ENCODE measurements at regions not wholly inside any gene's neighbourhood (a gene's known extent, or its start where the extent isn't known, plus 50 kb on each side); places are given as distances from the start of the nearest gene placed in this dataset.
"Not testable (repeated sequence)": the region's sequence is repeated elsewhere in the genome, so short reads cannot be mapped to it uniquely, and the experiment has no call there.

DNA sequence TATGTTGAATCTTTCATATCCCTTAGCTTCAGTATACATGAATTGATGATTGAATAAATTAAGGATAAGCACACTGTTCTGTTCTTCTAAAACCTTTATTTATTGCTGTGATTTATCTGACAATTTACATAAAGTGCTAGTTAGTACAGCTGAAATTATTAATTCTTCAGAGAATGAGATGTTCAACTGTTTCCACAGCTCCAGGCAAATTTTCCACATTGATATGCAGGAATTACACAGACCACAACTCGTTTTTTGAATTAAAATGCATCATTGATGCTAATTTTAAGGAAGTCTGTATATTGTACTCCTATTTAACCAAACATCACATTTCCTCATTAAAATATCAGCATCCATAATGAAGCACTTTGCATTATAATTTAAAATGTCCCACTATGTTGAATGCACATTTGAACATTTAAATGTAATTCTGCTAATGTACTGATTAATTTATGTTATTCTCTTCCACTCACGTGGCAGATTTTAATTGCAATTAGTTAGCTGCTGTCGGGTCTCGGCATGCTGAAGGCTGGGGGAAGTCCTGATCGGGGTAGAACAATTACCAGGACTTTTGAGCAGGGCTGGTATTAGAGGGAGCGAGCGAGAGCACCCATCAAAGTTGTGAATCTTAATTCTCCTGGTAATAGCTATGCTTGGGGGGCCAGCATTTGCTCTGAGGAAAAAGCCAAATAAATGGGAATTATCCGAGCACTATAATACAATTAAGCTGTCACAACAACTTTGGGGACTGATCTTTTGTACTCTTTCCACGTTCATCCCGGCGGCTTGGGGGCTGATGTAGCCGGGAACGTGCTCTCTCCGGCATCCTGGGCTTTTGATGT is 136.7 kb upstream of the TMTC4 start:
- no peak for DNase-seq (ENCODE audit: low spot score)

DNA sequence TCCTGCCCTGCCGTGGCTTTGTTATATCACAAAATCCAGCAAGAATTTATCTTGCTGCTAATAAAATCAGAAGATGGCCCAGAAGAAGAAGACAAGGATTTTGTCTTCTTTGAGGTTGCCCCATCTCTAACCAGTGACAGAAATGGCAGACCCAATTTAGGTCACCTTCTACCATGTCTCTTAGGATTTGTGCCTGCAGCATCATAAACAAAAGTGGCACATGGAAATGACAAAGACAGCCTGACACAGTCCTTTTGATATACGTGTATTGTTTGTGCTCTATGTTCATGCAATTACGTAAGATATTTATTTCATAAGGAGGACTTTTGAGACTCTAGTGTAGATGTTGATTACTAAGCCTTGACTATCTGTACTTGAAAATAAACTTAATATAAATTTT is 135.9 kb upstream of the TMTC4 start:
- DNase-seq (ENCODE audit: low spot score), result no peak

DNA sequence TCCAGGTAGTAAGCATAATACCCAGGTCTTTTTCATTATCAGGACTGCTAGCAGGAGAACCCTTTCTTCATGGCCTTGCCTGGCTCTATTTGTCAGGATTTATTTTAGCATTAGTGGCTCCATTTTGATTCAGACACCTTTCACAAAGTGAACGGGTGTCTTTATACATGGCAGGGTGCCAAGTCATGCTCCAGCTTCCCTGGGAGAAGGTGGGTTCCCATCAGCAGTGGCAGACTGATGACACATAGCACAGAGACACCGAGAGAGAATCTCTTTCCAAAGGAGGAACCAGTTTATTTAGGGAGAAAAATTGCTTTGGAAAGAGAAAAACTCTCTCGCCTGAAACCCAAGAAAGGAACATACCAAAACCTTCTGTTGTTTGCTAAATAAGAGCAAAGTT is 135.3 kb upstream of the TMTC4 start:
- DNase-seq (ENCODE audit: low spot score), result no peak

DNA sequence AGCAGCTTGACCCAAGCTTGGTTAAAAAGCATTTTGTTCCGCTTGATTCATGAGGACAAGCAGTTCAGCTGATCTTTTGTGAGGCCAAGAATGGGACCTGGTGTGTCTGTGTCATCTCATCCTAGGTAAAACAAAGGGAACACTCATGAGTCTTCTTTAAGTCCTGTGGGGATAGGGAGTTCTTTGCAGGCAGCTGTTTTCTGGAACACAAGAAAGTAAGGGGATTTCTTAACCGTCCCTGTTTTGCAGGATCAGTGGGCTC is 134.5 kb upstream of the TMTC4 start:
- DNase-seq (ENCODE audit: low spot score), result no peak

DNA sequence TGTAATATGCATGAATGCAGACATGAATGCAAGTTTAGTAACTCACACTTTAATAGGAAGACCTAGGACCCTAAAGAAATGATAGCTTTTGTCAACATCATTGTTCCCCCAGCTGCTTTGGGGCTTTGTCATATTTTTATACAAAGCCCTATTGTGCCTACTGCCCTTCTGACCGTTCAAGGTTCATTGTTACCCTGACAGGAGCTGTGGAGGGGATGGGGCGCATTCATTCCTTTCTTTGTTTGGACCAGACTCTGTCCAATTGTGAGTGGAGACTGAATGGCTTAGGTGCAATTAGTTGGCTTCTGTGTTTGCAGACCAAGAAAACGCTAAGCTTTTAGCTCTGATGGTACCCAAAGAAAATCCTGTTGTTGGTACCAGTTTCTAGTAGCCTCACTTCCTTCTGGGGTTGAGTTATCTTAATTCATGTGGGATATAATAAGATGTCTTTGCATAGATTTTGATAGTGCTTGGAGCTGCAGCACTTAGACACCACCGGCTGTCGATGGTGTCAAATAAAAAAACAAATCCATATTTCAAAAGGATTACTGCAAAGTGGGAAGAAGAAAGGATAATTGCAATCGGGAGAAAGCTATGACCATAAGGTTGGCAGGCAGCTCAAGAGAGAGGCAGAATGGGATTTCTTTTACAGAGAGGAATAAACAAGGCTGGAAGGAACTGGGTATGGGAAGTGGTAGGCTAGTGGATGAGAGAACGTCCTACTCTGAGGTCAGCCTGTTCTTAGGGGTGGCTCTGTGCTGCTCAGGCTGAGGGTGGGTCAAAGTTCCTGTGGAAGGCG is 133.9 kb upstream of the TMTC4 start:
- no peak for DNase-seq (ENCODE audit: low spot score)

DNA sequence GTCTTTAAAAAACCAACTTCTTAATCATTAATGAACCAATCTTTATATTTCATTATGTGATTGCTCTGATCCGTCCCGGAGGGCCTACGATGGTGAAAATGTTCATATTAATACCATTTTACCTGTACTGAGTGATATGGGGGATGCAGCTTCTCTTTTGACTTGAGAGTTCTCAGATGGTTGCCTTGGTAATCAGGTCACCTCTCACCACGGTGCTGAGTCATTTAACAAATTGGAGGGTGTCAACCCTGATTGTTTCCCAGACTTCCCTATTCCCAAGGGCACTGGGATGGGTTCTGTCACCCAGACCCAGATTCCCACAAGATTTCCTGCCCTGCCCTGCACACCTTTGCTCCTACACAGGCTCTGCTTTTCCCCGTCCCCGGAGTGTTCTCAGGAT is 128.5 kb upstream of the TMTC4 start:
- no peak for DNase-seq (ENCODE audit: low spot score)

DNA sequence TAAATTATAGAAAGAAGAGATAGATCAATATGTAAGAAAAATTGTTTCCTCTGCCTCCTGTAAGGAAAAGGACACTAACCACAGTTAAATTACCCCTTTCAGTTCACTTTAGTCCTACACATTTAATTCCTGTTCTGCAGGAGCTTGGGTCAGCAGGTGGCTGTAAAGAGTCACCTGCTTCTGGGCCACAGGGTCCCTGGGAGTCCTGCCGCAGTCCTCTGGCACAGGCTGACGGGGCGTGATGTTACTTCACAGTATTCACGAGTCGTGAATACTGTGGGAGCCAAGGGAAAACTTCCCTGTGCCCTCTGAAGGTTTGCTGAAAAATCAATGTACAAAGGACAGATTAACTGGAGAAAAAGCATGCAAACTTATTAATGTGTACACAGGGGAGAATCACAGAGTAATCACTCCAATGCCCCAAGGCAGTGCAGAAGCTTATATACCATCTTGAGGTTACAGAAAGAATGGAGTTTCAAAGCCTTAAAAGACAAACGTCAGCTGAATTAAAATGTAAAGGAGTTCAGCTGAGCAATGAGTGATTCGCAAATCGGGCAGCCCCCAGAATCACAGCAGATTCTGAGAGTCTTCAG is 125.8 kb upstream of the TMTC4 start:
- DNase-seq (ENCODE audit: low spot score), result no peak

DNA sequence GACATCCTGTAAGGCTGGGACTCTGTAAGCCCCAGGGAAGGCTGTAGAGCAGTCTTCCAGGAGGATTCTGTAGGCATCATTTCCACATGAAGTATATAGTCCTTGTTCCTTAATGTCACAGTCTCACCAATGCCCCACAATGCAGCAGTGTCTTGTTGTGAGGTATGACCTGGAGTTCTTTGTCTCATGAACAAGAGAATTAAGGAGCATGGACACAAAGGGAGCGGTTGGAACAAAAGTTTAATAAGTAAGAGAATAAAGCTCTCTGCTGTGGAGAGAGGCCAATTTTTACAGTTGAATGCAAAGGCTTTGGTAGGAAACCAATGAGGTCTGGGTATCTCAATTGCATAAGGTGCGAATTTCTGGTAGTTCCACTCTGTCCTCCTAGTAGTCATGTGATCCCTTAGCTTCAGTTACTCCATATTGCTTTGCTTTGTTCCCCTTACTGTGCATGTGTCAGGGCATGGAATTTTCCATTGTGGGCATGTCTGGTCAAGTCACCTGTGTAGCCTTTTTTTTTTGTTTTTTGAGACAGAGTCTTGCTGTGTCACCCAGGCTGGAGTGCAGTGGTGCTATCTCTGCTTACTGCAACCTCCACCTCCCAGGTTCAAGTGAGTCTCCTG is 124.3 kb upstream of the TMTC4 start:
- DNase-seq (ENCODE audit: low spot score), result no peak

DNA sequence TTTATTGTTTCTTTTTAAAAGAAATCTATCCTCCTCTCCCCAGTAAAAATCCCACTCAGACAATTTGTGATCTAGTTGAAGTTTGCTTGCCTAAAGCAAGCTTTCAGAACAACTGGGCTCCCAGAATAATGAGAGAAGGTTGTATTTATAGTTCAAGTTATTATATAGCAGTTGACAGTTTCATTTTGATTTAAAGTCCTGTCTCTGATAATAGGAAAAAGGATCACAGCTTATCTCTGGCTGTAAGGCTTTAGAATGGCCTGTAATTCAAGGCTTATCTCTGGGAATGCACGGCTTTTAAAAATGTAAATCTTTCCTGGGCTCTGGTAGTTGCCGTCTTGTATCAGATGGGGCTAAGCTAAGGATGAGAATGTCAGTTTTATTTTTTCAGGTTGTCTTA is 123.3 kb upstream of the TMTC4 start:
- no peak for DNase-seq (ENCODE audit: low spot score)

DNA sequence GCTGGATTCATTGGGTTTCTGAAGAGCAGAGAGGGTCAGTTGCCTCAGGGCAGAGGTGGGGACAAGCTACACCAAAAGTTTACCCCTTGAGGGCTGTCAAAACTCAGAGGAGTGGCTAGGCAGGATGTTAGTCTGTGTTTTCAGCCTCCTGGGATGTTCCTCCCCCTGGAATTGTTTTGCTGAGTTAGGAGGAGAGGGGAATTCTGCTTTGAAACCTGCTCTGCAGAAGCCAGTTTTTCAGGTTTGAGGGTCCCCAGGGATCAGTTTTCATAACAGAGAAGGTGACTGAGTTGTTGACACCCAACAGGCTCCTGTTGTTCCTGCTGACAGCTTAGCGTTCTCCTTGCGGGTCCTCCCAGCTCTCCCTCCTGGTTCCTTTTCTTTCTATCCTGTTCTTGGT is 121.9 kb upstream of the TMTC4 start:
- no peak for DNase-seq (ENCODE audit: low spot score)

DNA sequence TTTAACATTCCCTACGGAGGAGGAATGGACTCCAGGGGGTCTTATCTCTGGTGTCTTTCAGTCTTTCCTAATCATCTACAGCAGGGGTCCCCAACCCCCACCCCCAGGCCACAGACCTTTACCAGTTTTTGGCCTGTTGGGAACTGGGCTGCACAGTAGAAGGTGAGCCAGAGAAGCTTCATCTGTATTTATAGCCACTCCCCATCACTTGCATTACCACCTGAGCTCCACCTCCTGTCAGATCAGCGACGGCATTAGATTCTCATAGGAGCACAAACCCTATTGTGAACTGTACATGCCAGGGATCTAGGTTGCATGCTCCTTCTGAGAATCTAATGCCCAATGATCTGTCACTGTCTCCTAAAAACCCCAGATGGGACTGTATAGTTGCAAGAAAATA is 120.0 kb upstream of the TMTC4 start:
- DNase-seq (ENCODE audit: low spot score), result no peak

DNA sequence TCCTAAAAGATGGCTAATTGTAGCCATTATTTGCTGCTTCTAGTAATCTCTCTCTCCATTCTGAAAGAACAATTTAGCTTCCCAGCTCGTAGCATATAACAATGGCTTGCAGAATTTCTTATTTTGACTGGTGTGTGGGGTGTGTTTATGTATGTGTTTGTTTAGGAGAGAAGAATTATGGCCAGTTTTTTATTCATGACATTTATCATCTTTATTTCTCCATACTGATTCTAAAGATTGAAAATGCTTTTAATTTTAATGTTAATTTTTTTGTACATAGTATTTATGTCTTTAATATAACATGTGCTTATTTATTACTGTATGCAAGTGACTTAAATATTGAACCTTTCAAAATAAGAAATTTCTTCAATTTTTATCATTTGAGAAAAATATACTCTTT is 115.8 kb upstream of the TMTC4 start:
- DNase-seq (ENCODE audit: low spot score), result no peak

DNA sequence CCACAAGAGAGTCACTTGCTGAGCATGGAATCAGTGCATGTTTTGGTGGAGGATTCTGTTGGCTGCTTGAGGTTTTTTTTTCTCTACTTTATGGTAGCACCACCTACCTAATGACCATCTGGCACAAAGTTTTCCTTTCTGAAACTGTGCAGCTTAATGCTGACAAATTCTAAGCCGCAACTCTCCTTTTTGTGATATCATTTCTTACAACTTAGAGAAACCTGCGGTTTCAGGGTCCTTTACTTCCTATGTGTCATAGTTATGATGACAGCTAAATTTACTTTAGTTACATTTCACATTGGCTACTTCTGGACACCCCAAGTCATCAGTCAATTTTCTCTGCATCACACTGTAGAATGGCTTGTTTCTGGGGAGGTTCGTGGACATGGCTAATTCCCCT is 115.4 kb upstream of the TMTC4 start:
- no peak for DNase-seq (ENCODE audit: low spot score)

DNA sequence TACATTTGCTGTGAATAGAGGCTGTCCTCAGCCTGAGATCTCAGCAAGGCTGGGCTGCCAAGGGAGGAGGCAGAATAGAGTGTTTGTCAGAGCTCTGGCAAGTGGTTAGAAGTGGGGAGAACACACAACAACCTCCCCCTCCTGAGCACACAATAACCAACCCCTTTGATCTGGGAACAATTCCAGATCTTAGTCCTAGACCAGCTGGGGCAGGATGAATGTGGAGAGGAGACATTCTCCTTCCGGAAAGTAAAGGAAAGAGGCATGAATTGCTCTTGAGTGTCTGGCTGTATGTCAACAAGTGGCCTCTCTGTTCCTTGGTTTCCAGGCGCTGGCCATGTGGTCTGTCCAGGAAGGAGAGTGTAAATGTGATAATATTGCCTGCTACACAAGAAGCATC is 114.9 kb upstream of the TMTC4 start:
- DNase-seq (ENCODE audit: low spot score), result peak; percentile 65

DNA sequence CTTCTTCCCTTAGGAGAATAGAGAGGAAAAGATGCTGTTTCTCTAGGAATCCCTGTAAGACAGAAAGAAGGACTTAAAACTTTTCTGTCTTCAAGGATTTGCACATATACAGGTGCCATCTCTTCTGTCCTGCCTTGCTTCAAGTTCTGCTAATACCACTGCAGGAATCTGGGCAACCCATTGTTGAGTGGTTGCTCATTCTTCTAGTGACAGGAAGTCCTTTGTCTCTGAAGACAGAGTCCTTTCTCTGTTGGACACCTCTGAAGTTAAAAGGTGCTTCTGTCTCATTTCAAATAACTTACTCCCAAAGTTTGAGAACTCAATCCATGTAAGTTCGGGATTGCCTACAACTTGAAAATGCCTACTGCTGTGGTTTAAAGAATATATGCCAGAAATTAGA is 114.4 kb upstream of the TMTC4 start:
- DNase-seq (ENCODE audit: low spot score), result no peak

DNA sequence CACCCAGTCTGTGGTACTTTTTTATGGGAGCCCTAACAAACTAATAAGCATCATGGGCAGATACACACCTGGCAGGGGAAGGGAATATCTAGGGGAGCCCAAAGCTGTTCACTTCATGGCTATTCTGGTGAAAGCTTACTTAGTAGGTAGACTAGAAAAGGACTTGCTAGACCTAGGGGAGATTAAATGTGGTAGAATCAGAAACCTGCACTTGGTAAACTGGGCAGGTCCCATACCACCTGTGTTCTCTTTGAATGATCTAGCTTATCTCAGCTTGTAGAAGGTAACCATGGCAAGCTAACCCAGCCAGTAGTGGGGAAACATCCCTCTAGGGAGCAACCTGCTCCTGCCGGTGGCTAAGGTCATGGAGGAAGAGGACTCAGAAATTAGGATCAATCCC is 113.9 kb upstream of the TMTC4 start:
- no peak for DNase-seq (ENCODE audit: low spot score)

DNA sequence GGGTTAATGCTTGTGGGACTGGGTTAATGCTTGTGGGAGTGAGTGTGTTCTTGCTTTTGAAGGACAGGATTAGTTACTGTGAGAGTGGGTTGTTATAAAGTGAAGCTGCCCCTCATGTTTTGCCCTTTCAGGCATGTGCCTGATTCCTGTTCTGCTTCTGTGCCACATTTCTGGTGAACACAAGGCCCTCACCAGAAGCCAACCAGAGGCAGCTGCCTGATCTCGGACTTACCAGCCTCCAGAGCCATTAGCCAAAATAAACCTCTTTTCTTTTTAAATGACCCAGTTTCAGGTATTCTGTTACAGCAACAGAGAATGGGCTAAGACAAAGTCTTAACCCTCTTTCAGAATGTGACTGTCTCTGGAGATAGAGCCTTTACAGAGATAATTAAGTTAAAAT is 113.3 kb upstream of the TMTC4 start:
- no peak for DNase-seq (ENCODE audit: low spot score)

DNA sequence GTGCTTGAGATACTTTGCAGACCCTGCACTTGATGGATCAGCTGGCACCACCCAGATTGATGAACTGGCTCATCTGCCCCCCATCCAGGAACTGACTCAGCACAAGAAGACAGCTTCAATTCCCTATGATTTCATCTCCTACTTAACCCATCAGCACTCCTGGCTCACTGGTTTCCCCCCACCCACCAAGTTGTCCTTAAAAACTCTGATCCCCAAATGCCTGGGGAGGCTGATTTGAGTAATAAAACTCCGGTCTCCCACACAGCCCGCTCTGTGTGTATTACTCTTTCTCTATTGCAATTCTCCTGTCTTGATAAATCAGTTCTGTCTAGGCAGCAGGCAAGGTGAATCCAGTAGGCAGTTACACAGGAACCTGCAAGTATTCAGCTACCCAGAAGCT is 102.1 kb upstream of the TMTC4 start:
- not testable (repeated sequence) for DNase-seq (ENCODE audit: low spot score)

DNA sequence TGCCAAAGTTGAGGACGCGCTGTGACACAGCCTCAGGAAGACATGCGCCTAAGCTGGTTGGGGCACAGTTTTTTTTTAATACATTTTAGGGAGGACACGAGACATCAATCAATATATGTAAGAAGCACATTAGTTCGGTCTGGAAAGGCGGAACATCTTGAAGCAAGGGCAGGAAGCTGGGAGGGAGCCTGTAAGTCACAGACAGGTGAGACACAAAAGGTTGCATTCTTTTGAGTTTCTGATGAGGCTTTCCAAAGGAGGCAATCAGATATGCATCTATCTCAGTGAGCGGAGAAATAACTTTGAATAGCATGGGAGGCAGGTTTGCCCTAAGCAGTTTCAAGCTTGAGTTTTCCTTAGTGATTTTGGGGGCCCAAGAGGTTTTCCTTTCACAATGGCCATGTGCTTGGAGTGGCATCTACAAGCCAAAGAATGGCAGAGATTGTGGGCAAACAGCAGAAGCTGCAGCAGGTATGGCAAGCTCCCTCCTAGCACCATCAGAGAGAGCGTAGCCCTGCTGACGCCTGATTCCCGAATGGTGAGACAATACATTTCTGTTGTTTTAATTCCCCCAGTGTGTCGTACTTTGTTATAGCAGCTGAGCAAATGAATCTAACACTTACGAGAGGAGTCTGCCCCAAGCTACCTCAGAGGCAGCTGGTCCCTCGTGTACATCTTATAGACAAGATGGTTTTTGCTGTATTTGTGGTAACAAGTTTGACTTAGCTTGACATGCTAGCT is 99.5 kb upstream of the TMTC4 start:
- no peak for DNase-seq (ENCODE audit: low spot score)

DNA sequence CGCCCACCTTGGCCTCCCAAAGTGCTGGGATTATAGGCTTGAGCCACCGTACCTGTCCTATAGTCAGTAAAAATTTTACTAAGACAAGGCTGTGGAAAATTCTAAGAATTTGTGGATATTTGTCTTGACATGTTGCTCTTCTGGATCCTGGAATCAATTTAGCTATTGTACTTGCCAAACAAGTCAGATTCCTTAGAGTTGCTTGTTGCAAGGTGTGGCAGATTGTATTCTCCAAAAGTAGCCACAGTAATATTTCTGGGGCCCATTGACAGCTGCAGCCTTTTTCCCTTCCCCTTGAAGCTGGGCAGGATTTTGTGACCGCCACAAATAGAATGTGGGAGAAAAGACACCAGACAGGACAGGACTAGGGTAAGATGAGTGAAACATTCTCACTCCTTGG is 98.8 kb upstream of the TMTC4 start:
- DNase-seq (ENCODE audit: low spot score), result no peak

DNA sequence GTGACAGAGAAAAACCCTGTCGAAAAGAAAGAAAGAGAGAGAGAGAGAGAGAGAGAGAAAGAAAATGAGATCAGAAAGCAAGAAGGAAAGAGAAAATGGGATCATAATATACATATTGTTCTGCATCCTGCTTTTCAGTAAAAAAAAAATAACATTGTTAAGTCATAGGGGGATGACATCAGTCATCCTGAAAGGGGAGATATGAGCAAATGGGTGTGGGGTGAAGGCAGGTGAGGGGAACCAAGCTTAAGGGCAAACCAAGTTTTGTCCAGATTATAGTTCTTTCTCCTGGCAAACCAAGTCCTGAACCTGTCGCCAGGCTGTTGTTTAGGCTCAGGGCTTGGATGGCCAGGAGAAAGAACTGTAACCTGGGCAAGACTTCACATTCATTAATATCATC is 92.6 kb upstream of the TMTC4 start:
- no peak for DNase-seq (ENCODE audit: low spot score)

DNA sequence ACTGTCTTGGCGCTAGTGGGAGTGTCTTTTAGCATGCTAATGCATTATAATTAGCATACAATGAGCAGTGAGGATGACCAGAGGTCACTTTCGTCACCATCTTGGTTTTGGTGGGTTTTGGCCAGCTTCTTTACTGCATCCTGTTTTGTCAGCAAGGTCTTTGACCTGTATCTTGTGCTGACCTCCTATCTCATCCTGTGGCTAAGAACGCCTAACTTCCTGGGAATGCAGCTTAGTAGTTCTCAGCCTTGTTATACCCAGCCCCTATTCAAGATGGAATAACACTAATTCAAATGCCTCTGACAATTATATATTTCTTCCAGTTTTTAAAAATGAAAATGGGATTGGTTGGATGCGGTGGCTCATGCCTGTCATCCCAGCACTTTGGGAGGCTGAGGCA is 92.0 kb upstream of the TMTC4 start:
- DNase-seq (ENCODE audit: low spot score), result not testable (repeated sequence)

Data from COLO829 (cell line).